ENCODE measurements at regions not wholly inside any gene's neighbourhood (a gene's known extent, or its start where the extent isn't known, plus 50 kb on each side); places are given as distances from the start of the nearest gene placed in this dataset.

DNA sequence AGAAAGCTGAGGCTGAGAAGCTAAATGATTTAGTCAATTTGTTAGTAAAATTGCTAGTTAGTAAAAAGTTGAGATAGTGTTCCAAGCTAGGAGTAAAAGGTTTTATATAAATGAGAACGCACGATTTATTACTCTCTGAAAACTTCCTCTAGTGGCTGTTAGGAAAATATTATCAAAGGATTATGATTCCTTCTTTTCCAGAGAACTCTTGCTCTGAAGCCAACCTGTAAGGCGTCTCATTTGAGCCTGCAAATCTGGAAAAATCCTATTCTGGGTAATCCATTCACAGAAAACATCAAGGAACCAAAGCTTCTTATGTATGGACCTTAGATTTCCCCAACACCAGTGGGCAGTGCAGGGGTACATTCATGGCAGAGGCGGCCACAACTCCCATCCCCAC lies 252.7 kb downstream of the SOD2 start:
- TF ChIP-seq POLR2A (IDR thresholded peaks at IDR 0.05): no peak
- TF ChIP-seq, protein P1, sequence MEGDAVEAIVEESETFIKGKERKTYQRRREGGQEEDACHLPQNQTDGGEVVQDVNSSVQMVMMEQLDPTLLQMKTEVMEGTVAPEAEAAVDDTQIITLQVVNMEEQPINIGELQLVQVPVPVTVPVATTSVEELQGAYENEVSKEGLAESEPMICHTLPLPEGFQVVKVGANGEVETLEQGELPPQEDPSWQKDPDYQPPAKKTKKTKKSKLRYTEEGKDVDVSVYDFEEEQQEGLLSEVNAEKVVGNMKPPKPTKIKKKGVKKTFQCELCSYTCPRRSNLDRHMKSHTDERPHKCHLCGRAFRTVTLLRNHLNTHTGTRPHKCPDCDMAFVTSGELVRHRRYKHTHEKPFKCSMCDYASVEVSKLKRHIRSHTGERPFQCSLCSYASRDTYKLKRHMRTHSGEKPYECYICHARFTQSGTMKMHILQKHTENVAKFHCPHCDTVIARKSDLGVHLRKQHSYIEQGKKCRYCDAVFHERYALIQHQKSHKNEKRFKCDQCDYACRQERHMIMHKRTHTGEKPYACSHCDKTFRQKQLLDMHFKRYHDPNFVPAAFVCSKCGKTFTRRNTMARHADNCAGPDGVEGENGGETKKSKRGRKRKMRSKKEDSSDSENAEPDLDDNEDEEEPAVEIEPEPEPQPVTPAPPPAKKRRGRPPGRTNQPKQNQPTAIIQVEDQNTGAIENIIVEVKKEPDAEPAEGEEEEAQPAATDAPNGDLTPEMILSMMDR (IDR thresholded peaks at IDR 0.05): no peak
